SK-N-SH treated with all-trans-retinoic acid at 6 μM for 48 hours (cell line): ENCODE measurements at regions not wholly inside any gene's neighbourhood (a gene's known extent, or its start where the extent isn't known, plus 50 kb on each side); places are given as distances from the start of the nearest gene placed in this dataset.

Experiments used
- ATAC-seq: fragments of 200-7000 bp; cut with Tn5 transposase; 3 replicates; pipeline ENCODE4 v1.9.1; 2020; ENCODE audit warnings: mild to moderate bottlenecking, moderate library complexity
- ARNTL ChIP-seq: fragments of 450-650 bp; formaldehyde crosslinking; IDR thresholded peaks from 2 replicates; pipeline ENCODE4 v1.5.0; 2020; ENCODE audit warnings: low read depth, mild to moderate bottlenecking, moderate library complexity, borderline replicate concordance
- BACH2 ChIP-seq: fragments of 250-450 bp; sonication (Bioruptor Pico); IDR thresholded peaks from 2 replicates; pipeline ENCODE4 v1.9.0; 2021; ENCODE audit warnings: mild to moderate bottlenecking, borderline replicate concordance
- CREB5 ChIP-seq: fragments of 250-450 bp; sonication (Bioruptor Pico); IDR thresholded peaks from 2 replicates; pipeline ENCODE4 v1.5.1; 2020; ENCODE audit warnings: low read depth, mild to moderate bottlenecking, moderate library complexity
- CSDC2 ChIP-seq: fragments of 250-450 bp; sonication (Bioruptor Pico); IDR thresholded peaks from 2 replicates; pipeline ENCODE4 v1.5.0; 2020; ENCODE audit warnings: mild to moderate bottlenecking, moderate library complexity
- ESRRG ChIP-seq: fragments of 250-450 bp; sonication (Bioruptor Pico); IDR thresholded peaks from 2 replicates; pipeline ENCODE4 v1.6.1; 2021; ENCODE audit warnings: mild to moderate bottlenecking
- GLIS3 ChIP-seq: fragments of 250-450 bp; sonication (Bioruptor Pico); IDR thresholded peaks from 2 replicates; pipeline ENCODE4 v1.5.0; 2020; ENCODE audit warnings: mild to moderate bottlenecking, moderate library complexity
- ISL1 ChIP-seq: fragments of 250-450 bp; sonication (Bioruptor Pico); IDR thresholded peaks from 2 replicates; pipeline ENCODE4 v2.1.2; 2022; ENCODE audit warnings: mild to moderate bottlenecking, moderate library complexity
- OSR1 ChIP-seq: fragments of 250-450 bp; sonication (Bioruptor Pico); IDR thresholded peaks from 2 replicates; pipeline ENCODE4 v1.8.0; 2022; ENCODE audit warnings: moderate library complexity, mild to moderate bottlenecking, inconsistent platforms
- PPARA ChIP-seq: fragments of 250-450 bp; sonication (Bioruptor Pico); IDR thresholded peaks from 2 replicates; pipeline ENCODE4 v1.5.0; 2020; ENCODE audit warnings: mild to moderate bottlenecking, borderline replicate concordance
- SNAI2 ChIP-seq: fragments of 250-450 bp; sonication (Bioruptor Pico); IDR thresholded peaks from 2 replicates; pipeline ENCODE4 v1.5.0; 2020; ENCODE audit warnings: mild to moderate bottlenecking, moderate library complexity
- TCF4 ChIP-seq: fragments of 250-450 bp; sonication (Bioruptor Pico); IDR thresholded peaks from 2 replicates; pipeline ENCODE4 v1.8.0; 2021; ENCODE audit warnings: mild to moderate bottlenecking, moderate library complexity, borderline replicate concordance
- TOX ChIP-seq: fragments of 250-450 bp; sonication (Bioruptor Pico); IDR thresholded peaks from 2 replicates; pipeline ENCODE4 v1.8.0; 2021; ENCODE audit warnings: mild to moderate bottlenecking, moderate library complexity, borderline replicate concordance
- ZC3H10 ChIP-seq: fragments of 250-450 bp; sonication (Bioruptor Pico); IDR thresholded peaks from 2 replicates; pipeline ENCODE4 v1.5.1; 2021; ENCODE audit warnings: mild to moderate bottlenecking, moderate library complexity
- ZFP3 ChIP-seq: fragments of 250-450 bp; sonication (Bioruptor Pico); IDR thresholded peaks from 2 replicates; pipeline ENCODE4 v1.5.0; 2020; ENCODE audit warnings: mild to moderate bottlenecking, moderate library complexity
- ZFP30 ChIP-seq: fragments of 450-650 bp; formaldehyde crosslinking; IDR thresholded peaks from 2 replicates; pipeline ENCODE4 v1.5.0; 2022; ENCODE audit warnings: mild to moderate bottlenecking, moderate library complexity
- ZNF565 ChIP-seq: fragments of 450-650 bp; formaldehyde crosslinking; conservative IDR thresholded peaks from 2 replicates; pipeline ENCODE4 v1.5.0; 2020; ENCODE audit warnings: low read depth, mild to moderate bottlenecking, moderate library complexity
- ZNF70 ChIP-seq: fragments of 450-650 bp; formaldehyde crosslinking; IDR thresholded peaks from 2 replicates; pipeline ENCODE4 v1.5.0; 2020; ENCODE audit warnings: mild to moderate bottlenecking, moderate library complexity
- ZNF8 ChIP-seq: fragments of 450-650 bp; formaldehyde crosslinking; IDR thresholded peaks from 2 replicates; pipeline ENCODE4 v1.5.0; 2020; ENCODE audit warnings: mild to moderate bottlenecking, moderate library complexity
- TF ChIP-seq, protein P1 (sequence below): fragments of 250-450 bp; sonication (Bioruptor Pico); IDR thresholded peaks from 2 replicates; pipeline ENCODE4 v1.8.0; 2021; ENCODE audit warnings: low read depth, mild to moderate bottlenecking, moderate library complexity, borderline replicate concordance
- TF ChIP-seq, protein P2 (sequence below): fragments of 250-450 bp; sonication (Bioruptor Pico); IDR thresholded peaks from 2 replicates; pipeline ENCODE4 v1.5.1; 2021; ENCODE audit warnings: mild to moderate bottlenecking, moderate library complexity

DNA sequence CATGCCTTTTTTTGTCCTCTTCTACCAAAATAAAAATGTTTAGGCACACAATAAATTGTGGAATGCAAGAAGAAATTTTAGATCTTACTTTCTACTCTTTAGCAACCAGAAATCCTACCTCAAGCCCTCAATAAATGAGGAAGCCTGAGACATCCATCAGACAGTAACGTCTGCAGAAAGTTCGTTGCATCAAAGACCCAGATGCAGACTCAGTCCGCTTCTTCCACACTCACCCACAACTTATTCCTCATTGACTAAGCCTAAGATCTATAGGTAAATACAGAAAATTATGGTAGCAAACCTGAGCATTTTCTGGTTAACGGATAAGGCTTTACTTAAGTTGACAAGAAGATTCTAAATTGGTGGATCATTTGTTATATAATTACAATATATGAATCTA, 579.4 kb upstream of the ID2 start:
- ATAC-seq = no peak

GRCh38 chr2:8103085-8103708, 578.7 kb upstream of the ID2 start:
- ATAC-seq = peak; percentile 52
- TF ChIP-seq CREB5 (CRISPR knock-in tag) (no peak), ARNTL (CRISPR knock-in tag) (no peak), TOX (CRISPR knock-in tag) (no peak), TCF4 (CRISPR knock-in tag) (no peak), ISL1 (CRISPR knock-in tag) (peak; percentile 48), SNAI2 (CRISPR knock-in tag) (0 out of 2 replicates have a peak, but pooled peaks have one; percentile 17)

More for the DNA sequence above, 579.4 kb upstream of the ID2 start:
- TF ChIP-seq ARNTL (CRISPR knock-in tag) (no peak), ZFP3 (CRISPR knock-in tag) (no peak), TOX (CRISPR knock-in tag) (no peak), ESRRG (no peak), ZNF565 (no peak), ZNF8 (CRISPR knock-in tag) (no peak), CREB5 (CRISPR knock-in tag) (no peak), ZC3H10 (CRISPR knock-in tag) (no peak), OSR1 (no peak)
- TF ChIP-seq, protein P1, sequence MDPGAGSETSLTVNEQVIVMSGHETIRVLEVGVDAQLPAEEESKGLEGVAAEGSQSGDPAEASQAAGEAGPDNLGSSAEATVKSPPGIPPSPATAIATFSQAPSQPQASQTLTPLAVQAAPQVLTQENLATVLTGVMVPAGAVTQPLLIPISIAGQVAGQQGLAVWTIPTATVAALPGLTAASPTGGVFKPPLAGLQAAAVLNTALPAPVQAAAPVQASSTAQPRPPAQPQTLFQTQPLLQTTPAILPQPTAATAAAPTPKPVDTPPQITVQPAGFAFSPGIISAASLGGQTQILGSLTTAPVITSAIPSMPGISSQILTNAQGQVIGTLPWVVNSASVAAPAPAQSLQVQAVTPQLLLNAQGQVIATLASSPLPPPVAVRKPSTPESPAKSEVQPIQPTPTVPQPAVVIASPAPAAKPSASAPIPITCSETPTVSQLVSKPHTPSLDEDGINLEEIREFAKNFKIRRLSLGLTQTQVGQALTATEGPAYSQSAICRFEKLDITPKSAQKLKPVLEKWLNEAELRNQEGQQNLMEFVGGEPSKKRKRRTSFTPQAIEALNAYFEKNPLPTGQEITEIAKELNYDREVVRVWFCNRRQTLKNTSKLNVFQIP = no peak

DNA sequence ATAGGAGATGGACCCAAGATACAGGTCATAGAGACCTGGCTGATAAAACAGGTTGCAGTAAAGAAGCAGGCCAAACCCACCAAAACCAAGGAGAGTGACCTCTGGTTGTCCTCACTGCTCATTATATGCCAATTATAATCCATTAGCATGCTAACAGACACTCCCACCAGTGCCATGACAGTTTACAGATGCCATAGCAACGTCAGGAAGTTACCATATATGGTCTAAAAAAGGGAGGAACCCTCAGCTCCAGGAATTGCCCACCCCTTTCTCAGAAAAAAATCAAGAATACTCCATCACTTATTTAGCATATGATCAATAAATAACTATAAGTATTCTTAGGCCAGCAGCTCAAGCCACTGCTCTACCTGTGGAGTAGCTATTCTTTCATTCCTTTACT, 574.7 kb upstream of the ID2 start:
- TF ChIP-seq, protein P2, sequence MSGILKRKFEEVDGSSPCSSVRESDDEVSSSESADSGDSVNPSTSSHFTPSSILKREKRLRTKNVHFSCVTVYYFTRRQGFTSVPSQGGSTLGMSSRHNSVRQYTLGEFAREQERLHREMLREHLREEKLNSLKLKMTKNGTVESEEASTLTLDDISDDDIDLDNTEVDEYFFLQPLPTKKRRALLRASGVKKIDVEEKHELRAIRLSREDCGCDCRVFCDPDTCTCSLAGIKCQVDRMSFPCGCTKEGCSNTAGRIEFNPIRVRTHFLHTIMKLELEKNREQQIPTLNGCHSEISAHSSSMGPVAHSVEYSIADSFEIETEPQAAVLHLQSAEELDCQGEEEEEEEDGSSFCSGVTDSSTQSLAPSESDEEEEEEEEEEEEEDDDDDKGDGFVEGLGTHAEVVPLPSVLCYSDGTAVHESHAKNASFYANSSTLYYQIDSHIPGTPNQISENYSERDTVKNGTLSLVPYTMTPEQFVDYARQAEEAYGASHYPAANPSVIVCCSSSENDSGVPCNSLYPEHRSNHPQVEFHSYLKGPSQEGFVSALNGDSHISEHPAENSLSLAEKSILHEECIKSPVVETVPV (CRISPR knock-in tag) = no peak
- TF ChIP-seq TCF4 (CRISPR knock-in tag) = 0 out of 2 replicates have a peak, but pooled peaks have one; percentile 14
- ATAC-seq = no peak

- TF ChIP-seq TOX (CRISPR knock-in tag) = no peak
- TF ChIP-seq TCF4 (CRISPR knock-in tag) = no peak
- no peak for TF ChIP-seq OSR1
- TF ChIP-seq GLIS3 (CRISPR knock-in tag) = no peak
- no peak for TF ChIP-seq BACH2 (CRISPR knock-in tag)
- TF ChIP-seq SNAI2 (CRISPR knock-in tag) = no peak
- TF ChIP-seq ZNF70 (CRISPR knock-in tag) = no peak
- TF ChIP-seq CSDC2 (CRISPR knock-in tag) = no peak
- no peak for TF ChIP-seq ISL1 (CRISPR knock-in tag)
- no peak for TF ChIP-seq ARNTL (CRISPR knock-in tag)
- TF ChIP-seq, protein P2 (CRISPR knock-in tag) = no peak
- TF ChIP-seq ESRRG = no peak
- TF ChIP-seq ZNF8 (CRISPR knock-in tag) = no peak
- no peak for TF ChIP-seq PPARA
- TF ChIP-seq ZFP30 (CRISPR knock-in tag) = no peak
- TF ChIP-seq ZNF565 = no peak
- TF ChIP-seq, all 23 proteins: peak for 0
- no peak for ATAC-seq
Observed at GRCh38 chr2:8107621-8108378, 574.1 kb upstream of the ID2 start.
